HG03442 (cell line): ENCODE measurements at regions not wholly inside any gene's neighbourhood (a gene's known extent, or its start where the extent isn't known, plus 50 kb on each side); places are given as distances from the start of the nearest gene placed in this dataset.
"Not testable (repeated sequence)": the region's sequence is repeated elsewhere in the genome, so short reads cannot be mapped to it uniquely, and the experiment has no call there.

Source experiments
- ATAC-seq: cut with Tn5 transposase; IDR thresholded peaks from one replicate; pipeline ENCODE4 v1.9.1; 2021; ENCODE audit warnings: mild to moderate bottlenecking, moderate library complexity; ENCODE audit not compliant: unreplicated experiment

- ATAC-seq: no peak
Measured at GRCh38 chr12:42741771-42742510, 152.4 kb upstream of the PRICKLE1 start.

DNA sequence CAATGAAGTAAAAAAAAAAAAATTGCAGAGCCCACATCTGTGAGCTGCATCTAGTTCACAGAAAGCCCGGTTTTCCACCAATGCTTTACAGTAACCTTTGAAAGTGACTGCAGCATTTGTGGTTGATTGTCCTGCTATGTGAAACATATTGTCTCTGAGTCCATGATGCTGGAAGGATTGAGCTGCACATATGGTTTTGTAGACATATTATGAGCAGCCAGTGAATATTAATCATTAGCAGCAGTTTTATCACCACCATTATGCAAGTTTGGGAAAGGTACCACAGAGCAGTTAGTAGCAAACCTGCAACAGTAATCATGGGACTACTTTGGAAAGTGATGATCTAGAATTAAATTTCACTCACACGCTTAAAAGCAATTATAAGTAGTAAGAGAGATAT lies 151.5 kb upstream of the PRICKLE1 start:
- no peak for ATAC-seq

GRCh38 chr12:42737398-42737797 lies 147.9 kb upstream of the PRICKLE1 start:
- ATAC-seq: no peak

GRCh38 chr12:42735861-42736361 lies 146.4 kb upstream of the PRICKLE1 start:
- ATAC-seq: no peak

DNA sequence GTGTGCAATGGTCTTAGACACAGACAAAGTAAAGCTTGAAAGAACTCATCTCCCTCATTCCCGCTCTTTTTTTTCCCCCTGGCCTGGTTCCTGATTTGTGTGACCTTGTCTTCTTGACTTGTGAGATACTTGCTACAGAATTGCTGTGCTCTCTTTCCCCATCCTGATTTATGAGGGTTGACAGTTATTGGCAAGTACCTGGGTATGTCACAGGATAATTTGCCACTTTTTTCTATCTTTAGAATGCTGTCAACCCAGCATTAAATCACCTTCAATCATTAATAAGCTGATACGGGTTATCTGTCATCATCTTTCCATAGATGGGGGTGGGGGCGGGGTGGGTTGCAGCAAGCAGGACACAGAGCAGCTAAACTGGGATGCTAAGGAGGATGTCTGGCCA lies 144.4 kb upstream of the PRICKLE1 start:
- ATAC-seq: no peak

- no peak for ATAC-seq
Measured at GRCh38 chr12:42732908-42733411, 143.4 kb upstream of the PRICKLE1 start.

DNA sequence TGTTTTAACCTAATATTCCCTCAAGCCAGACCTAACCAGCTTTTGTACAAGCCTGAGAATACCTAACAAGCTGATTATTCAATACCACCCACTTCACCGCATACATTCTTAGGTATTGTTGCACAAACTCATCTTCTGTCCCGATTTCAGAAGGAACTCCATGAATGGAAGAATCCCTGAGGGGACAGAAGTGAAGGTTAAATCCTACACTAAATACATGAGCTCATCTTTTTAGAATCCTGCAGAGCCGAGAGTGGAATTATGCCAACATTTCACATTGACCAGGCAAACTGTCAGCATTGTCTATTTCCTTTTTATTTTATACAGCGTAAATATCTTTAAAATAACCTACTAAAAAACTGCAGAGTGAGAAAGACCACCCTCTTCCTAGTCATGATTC lies 140.7 kb upstream of the PRICKLE1 start:
- ATAC-seq: no peak

DNA sequence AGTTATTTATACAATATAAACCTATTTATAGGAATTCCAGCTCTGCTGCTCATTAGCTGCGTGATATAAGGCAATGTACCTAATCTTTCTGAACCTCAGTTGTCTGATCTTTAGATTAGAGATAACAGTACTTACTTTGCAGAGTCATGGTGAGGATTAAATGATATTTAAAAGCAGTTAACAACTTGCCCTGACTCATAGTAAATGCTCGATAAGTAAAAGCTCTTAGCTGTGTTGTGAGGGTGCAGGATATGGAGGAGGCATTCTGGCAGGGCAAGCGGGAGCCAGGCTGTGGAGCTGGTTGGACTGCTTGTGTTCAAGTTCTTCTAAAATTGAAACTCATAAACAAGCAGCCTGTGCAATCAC lies 140.0 kb upstream of the PRICKLE1 start:
- no peak for ATAC-seq

DNA sequence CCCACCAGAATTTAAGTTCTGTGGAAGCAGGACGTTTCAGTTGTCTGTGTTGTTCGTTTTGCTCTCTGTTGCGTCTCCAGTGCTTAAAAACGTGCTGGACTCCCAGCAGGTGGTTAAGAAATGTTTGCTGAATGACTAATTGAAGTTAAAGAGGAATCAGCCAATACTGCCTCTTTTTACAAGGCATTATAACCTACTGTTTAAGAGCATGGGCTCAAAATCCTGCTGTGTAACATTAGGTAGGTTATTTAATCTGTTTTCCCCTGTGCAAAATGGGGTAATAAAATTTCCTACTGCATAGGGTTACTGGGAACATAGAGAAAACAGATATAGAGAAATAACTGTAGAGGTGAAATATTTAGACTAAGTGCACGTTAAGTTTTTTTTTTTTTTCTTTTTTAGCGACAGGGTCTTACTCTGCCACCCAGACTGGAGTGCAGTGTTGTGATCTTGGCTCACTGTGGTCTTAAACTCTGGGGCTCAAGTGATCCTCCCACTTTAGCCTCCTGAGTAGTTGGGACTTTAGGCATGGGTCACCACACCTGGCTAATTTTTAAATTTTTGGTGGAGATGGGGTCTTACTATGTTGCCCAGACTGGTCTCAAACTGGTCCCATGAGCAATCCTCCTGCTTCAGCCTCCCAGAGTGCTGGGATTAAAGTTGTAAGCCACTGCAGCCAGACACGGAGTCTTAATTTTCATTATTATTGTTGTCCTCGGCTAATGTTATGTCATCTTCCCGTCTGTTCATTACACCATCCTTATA lies 139.4 kb upstream of the PRICKLE1 start:
- ATAC-seq: no peak

DNA sequence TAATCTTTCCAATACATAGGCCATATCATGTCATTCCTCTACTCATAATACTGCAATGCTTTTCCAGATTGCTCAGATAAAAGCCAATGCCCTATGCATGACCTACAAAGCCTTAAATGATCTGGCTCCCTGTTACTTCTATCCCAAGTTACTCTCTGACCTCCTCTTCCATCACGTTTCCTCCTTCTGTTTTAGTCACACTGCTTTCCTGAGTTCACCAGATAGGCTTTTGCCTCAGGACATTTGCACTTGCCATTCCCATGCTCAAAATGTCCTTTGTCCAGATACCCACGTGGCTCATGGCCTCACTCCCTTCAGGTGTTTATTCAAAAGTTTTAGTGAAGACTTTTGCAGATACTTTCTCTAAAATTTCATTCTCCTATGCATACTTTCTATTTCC lies 138.7 kb upstream of the PRICKLE1 start:
- ATAC-seq: no peak

GRCh38 chr12:42725809-42726208 lies 136.3 kb upstream of the PRICKLE1 start:
- ATAC-seq: no peak

- ATAC-seq: no peak
Measured at GRCh38 chr12:42716491-42716891, 126.9 kb upstream of the PRICKLE1 start.

DNA sequence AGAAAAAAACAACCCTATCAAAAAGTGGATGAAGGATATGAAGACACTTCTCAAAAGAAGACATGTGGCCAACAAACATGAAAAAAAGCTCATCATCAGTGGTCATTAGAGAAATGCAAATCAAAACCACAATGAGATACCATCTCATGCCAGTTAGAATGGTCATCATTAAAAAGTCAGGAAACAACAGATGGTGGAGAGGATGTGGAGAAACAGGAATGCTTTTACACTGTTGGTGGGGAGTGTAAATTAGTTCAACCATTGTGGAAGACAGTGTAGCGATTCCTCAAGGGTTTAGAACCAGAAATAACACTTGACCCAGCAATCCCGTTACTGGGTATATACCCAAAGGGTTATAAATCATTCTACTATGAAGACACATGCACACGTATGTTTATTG lies 124.0 kb upstream of the PRICKLE1 start:
- not testable (repeated sequence) for ATAC-seq

- not testable (repeated sequence) for ATAC-seq
Measured at GRCh38 chr12:42708374-42708773, 118.8 kb upstream of the PRICKLE1 start.

GRCh38 chr12:42707312-42708226 lies 118.0 kb upstream of the PRICKLE1 start:
- no peak for ATAC-seq

DNA sequence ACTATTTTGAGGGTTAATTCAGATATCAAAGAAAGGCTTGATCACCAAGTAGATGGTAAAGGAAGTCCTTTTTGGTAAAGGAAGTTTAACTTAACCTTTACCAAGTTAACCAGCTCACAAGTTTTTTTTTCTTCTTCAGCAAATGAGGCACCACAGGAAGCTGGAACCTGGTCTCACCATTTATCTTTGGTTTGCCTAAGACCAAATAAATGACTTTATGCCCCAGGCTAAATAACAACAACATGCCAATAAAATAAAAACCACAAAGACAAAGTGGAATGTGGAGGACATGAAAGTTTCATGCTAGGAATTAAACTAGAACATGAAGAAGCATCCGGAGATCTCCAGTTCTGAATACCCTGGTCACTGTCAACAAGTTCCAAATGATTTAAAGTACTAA lies 116.8 kb upstream of the PRICKLE1 start:
- ATAC-seq: no peak

DNA sequence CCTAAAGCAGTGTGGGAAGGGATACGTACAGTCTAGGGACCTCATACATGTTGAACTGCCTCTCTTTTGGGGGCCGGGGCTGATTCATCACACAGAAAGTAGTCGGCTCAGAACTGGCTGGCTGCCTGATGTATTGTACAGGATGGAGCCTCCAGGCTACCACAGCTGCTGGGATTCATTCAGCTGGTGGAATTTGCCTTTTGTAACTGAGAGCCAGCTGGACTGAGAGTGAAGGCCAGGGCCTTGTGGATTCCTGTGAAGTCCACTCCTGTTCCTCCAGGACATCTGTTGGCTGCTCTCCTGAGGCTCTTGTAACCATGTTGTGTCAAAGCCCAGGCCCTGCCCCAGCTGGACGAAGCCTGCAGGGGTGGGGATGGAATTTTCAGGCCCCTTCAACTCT lies 116.3 kb upstream of the PRICKLE1 start:
- no peak for ATAC-seq

GRCh38 chr12:42704810-42705401 lies 115.4 kb upstream of the PRICKLE1 start:
- ATAC-seq: no peak

- no peak for ATAC-seq
Measured at GRCh38 chr12:42704340-42704739, 114.8 kb upstream of the PRICKLE1 start.

DNA sequence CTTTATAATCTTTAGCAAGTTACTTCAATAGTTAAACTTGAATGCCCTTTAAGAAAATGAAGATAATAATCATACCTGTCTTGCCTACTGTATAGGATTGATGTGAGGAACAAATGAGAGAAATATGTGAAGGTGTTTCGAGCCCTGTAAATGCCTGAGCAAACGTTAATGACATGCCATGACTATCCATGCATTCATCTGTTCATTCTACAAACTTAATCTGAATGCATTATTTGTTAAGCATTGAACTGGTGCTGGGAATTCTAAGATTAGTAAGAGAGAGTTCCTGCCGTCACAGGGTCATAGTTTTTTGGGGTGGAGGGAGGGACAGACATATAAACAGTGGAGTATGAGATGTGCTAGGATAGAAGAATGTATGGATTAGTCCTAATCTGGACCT lies 111.5 kb upstream of the PRICKLE1 start:
- ATAC-seq: no peak

- no peak for ATAC-seq
Measured at GRCh38 chr12:42698213-42698612, 108.7 kb upstream of the PRICKLE1 start.
